CD14-positive monocyte (primary cell): ENCODE measurements at regions not wholly inside any gene's neighbourhood (a gene's known extent, or its start where the extent isn't known, plus 50 kb on each side); places are given as distances from the start of the nearest gene placed in this dataset.

Source experiments
- DNase-seq, 3 donors: peaks; one replicate each; pipeline ENCODE4 v3.0.0-alpha.2; 2011 to 2022
- H2AFZ ChIP-seq: 2 replicates; pipeline ENCODE4 v1.6.0; 2012; ENCODE audit warnings: mild to moderate bottlenecking, low read depth, low read length, inconsistent platforms; ENCODE audit not compliant: insufficient read depth, poor library complexity, severe bottlenecking
- H3K27ac ChIP-seq, 2 donors: 1 replicate in 1 of 2; 2 replicates in 1 of 2; pipeline ENCODE4 v1.5.1; 2012 to 2013; ENCODE audit warnings: low read length in 2 of 2, control low read depth in 1 of 2, inconsistent platforms in 1 of 2, low read depth in 1 of 2, mild to moderate bottlenecking in 1 of 2
- H3K27me3 ChIP-seq, 2 donors: one replicate each; pipeline versions ENCODE4 v1.6.0 to v1.6.1; 2011 to 2013; ENCODE audit warnings: low read length in 2 of 2; ENCODE audit not compliant: control insufficient read depth in 2 of 2, insufficient read depth in 2 of 2
- H3K36me3 ChIP-seq, 2 donors: replicated peaks in 1 of 2; 1 replicate in 1 of 2; 2 replicates in 1 of 2; pipeline versions ENCODE4 v1.5.1 to v1.6.1; 2012 to 2013; ENCODE audit warnings: low read length in 2 of 2, control low read depth in 1 of 2, inconsistent platforms in 1 of 2, mild to moderate bottlenecking in 1 of 2; ENCODE audit not compliant: insufficient read depth in 2 of 2, control insufficient read depth in 1 of 2
- H3K4me1 ChIP-seq, 2 donors: 1 replicate in 1 of 2; 2 replicates in 1 of 2; pipeline versions ENCODE4 v1.5.1 to v1.6.1; 2012 to 2013; ENCODE audit warnings: low read length in 2 of 2, control low read depth in 1 of 2, inconsistent platforms in 1 of 2, mild to moderate bottlenecking in 1 of 2, moderate library complexity in 1 of 2; ENCODE audit not compliant: insufficient read depth in 2 of 2, control insufficient read depth in 1 of 2
- H3K4me2 ChIP-seq: replicated peaks from 2 replicates; pipeline ENCODE3; 2012; ENCODE audit warnings: low read length, moderate library complexity, mild to moderate bottlenecking; ENCODE audit not compliant: poor library complexity, severe bottlenecking; ENCODE audit errors: extremely low read depth
- H3K4me3 ChIP-seq, 3 experiments: fragments of 200-600 bp in 1 of 3; sonication (generic) in 1 of 3; replicated peaks in 1 of 3; 1 replicate in 2 of 3; 2 replicates in 1 of 3; pipeline ENCODE4 v1.5.1; 2011 to 2013; ENCODE audit warnings: low read length in 3 of 3, mild to moderate bottlenecking in 3 of 3, control low read depth in 2 of 3, low read depth in 2 of 3, inconsistent platforms in 1 of 3, moderate library complexity in 1 of 3
- H3K79me2 ChIP-seq: 2 replicates; pipeline ENCODE4 v1.6.0; 2012; ENCODE audit warnings: mild to moderate bottlenecking, control low read depth, inconsistent platforms, low read length, moderate library complexity; ENCODE audit not compliant: insufficient read depth
- H3K9ac ChIP-seq: 2 replicates; pipeline ENCODE4 v1.6.0; 2017; ENCODE audit warnings: low read length, mild to moderate bottlenecking; ENCODE audit not compliant: insufficient read depth, poor library complexity, severe bottlenecking
- H3K9me3 ChIP-seq, 2 donors: replicated peaks in 1 of 2; 1 replicate in 1 of 2; 2 replicates in 1 of 2; pipeline versions ENCODE4 v1.5.1 to v1.6.1; 2012 to 2013; ENCODE audit warnings: low read length in 2 of 2, control low read depth in 1 of 2; ENCODE audit not compliant: control insufficient read depth in 1 of 2, insufficient read depth in 1 of 2
- H4K20me1 ChIP-seq: 2 replicates; pipeline ENCODE4 v1.6.0; 2012; ENCODE audit warnings: mild to moderate bottlenecking, low read length, control low read depth, moderate library complexity; ENCODE audit not compliant: insufficient read depth
- H3K27ac Mint-ChIP-seq, 7 donors: one replicate each; pipeline ENCODE4 v1.8.0; 2020; ENCODE audit warnings: mild to moderate bottlenecking in 7 of 7, mixed read lengths in 7 of 7, moderate library complexity in 6 of 7, inconsistent platforms in 2 of 7
- H3K27me3 Mint-ChIP-seq, 3 donors: one replicate each; pipeline ENCODE4 v1.8.0; 2021 to 2022; ENCODE audit warnings: low read depth in 3 of 3, mild to moderate bottlenecking in 3 of 3, mixed read lengths in 3 of 3, moderate library complexity in 3 of 3, inconsistent platforms in 1 of 3
- H3K36me3 Mint-ChIP-seq, 2 donors: one replicate each; pipeline ENCODE4 v1.8.0; 2020; ENCODE audit warnings: mixed read lengths in 2 of 2, inconsistent platforms in 1 of 2, mild to moderate bottlenecking in 1 of 2
- H3K4me1 Mint-ChIP-seq: one replicate; pipeline ENCODE4 v1.8.0; 2020; ENCODE audit warnings: mild to moderate bottlenecking, mixed read lengths
- H3K4me3 Mint-ChIP-seq, 2 donors: one replicate each; pipeline ENCODE4 v1.8.0; 2020; ENCODE audit warnings: mild to moderate bottlenecking in 2 of 2, mixed read lengths in 2 of 2, moderate library complexity in 1 of 2
- H3K9me3 Mint-ChIP-seq, 7 donors: one replicate each; pipeline ENCODE4 v1.8.0; 2020 to 2022; ENCODE audit warnings: mixed read lengths in 7 of 7, mild to moderate bottlenecking in 6 of 7, moderate library complexity in 6 of 7, inconsistent platforms in 2 of 7
- WGBS: methylation state at CpG from one replicate; pipeline ENCODE4 v1.1.5; 2013; ENCODE audit warnings: missing lambda C conversion rate; ENCODE audit not compliant: insufficient coverage; 5-methylcytosine and 5-hydroxymethylcytosine counted together
- intact Hi-C, 2 donors: fragments of 100-400 bp; cut with micrococcal nuclease; formaldehyde crosslinking; loops; one replicate each; pipeline versions ENCODE4 v1.15.0 to v1.15.1; 2023
- TF ChIP-seq, protein P1 (sequence below): fragments of 200-600 bp; IDR thresholded peaks from one replicate; pipeline ENCODE4 v1.8.0; 2022; ENCODE audit warnings: antibody characterized with exemption, mild to moderate bottlenecking

- Mint-ChIP-seq H3K36me3 (no peaks in the 10 kb centered on the region), H3K9me3 (peaks cover 0 to 2% (median 0%) of the 10 kb centered on the region in 7 donors), H3K27ac (no peak overlapping the region), H3K4me3 (no peak overlapping the region), H3K4me1 (no peaks in the 10 kb centered on the region), H3K27me3 (peaks cover 0 to 6% (median 2%) of the 10 kb centered on the region in 3 donors)
- H2AFZ ChIP-seq = no peak overlapping the region
- no peaks in the 10 kb centered on the region for H3K79me2 ChIP-seq
- no peak overlapping the region for H3K27ac ChIP-seq
- no peaks in the 10 kb centered on the region for H3K27me3 ChIP-seq
- H3K4me2 ChIP-seq = no peak overlapping the region
- H3K4me3 ChIP-seq = no peak overlapping the region
- H3K9me3 ChIP-seq = no peaks in the 10 kb centered on the region
- H4K20me1 ChIP-seq = no peaks in the 10 kb centered on the region
- TF ChIP-seq, protein P1, sequence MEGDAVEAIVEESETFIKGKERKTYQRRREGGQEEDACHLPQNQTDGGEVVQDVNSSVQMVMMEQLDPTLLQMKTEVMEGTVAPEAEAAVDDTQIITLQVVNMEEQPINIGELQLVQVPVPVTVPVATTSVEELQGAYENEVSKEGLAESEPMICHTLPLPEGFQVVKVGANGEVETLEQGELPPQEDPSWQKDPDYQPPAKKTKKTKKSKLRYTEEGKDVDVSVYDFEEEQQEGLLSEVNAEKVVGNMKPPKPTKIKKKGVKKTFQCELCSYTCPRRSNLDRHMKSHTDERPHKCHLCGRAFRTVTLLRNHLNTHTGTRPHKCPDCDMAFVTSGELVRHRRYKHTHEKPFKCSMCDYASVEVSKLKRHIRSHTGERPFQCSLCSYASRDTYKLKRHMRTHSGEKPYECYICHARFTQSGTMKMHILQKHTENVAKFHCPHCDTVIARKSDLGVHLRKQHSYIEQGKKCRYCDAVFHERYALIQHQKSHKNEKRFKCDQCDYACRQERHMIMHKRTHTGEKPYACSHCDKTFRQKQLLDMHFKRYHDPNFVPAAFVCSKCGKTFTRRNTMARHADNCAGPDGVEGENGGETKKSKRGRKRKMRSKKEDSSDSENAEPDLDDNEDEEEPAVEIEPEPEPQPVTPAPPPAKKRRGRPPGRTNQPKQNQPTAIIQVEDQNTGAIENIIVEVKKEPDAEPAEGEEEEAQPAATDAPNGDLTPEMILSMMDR = no peak
- intact Hi-C loops = no loop called here
- H3K36me3 ChIP-seq = no peaks in the 10 kb centered on the region
- no peak for DNase-seq
- no peak overlapping the region for H3K9ac ChIP-seq
- H3K4me1 ChIP-seq = no peaks in the 10 kb centered on the region
- 92% methylated on average over 4 of the region's 4 CpGs for WGBS
Measured at GRCh38 chr20:60340232-60340631, 382.0 kb downstream of the CDH26 start.

- no peak overlapping the region for H3K27ac ChIP-seq
- no peaks in the 10 kb centered on the region for H3K4me1 Mint-ChIP-seq
- H3K4me2 ChIP-seq = no peak overlapping the region
- no peaks in the 10 kb centered on the region for H3K79me2 ChIP-seq
- H3K27me3 Mint-ChIP-seq = peaks cover 0 to 7% (median 2%) of the 10 kb centered on the region in 3 donors
- WGBS = 94% methylated on average over 2 of the region's 7 CpGs
- H2AFZ ChIP-seq = no peak overlapping the region
- H3K36me3 Mint-ChIP-seq = no peaks in the 10 kb centered on the region
- H3K9me3 Mint-ChIP-seq = peaks cover 0 to 2% (median 0%) of the 10 kb centered on the region in 7 donors
- no peaks in the 10 kb centered on the region for H3K36me3 ChIP-seq
- H3K4me3 ChIP-seq = no peak overlapping the region
- no peaks in the 10 kb centered on the region for H3K9me3 ChIP-seq
- no peak overlapping the region for H3K9ac ChIP-seq
- H3K4me1 ChIP-seq = no peaks in the 10 kb centered on the region
- H3K27me3 ChIP-seq = no peaks in the 10 kb centered on the region
- H4K20me1 ChIP-seq = no peaks in the 10 kb centered on the region
- TF ChIP-seq, protein P1 = no peak
- DNase-seq = no peak
- H3K4me3 Mint-ChIP-seq = no peak overlapping the region
- intact Hi-C loops = no loop called here
- no peak overlapping the region for H3K27ac Mint-ChIP-seq
Measured at GRCh38 chr20:60341062-60341461, 382.8 kb downstream of the CDH26 start.
